ENCODE measurements at regions not wholly inside any gene's neighbourhood (a gene's known extent, or its start where the extent isn't known, plus 50 kb on each side); places are given as distances from the start of the nearest gene placed in this dataset.
"Not testable (repeated sequence)": the region's sequence is repeated elsewhere in the genome, so short reads cannot be mapped to it uniquely, and the experiment has no call there.

GRCh38 chr5:99553211-99553810 is 624.5 kb upstream of the CHD1 start:
- 42 to 50% methylated on average over 1 of the region's 1 CpG for WGBS, 2 donors (ENCODE audit: low coverage in 1 of 2)
- H3K4me3 ChIP-seq: no peak overlapping the region

DNA sequence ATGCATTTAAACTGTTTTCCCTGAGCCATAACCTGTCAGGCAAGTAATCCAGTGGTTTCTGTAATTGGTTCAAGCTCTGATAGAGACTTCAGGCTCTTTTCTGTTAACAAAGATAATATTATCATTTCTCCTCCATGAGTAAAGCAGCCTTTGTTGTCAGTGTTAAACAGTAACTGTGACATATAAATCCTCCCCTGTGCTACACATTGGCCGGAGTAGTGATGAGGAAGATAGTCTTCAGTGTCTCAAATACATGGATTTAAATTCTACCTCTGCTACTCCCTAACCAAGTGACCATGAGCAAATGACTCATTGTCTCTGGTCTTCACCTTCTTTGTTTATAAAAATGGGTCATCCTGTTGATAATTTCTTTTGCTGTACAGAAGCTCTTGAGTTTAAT is 615.5 kb upstream of the CHD1 start:
- no peaks in the 10 kb centered on the region for H3K36me3 ChIP-seq
- WGBS, 2 donors (ENCODE audit: low coverage in 1 of 2): 56 to 67% methylated on average over 1 of the region's 1 CpG
- TF ChIP-seq CTCF (IDR thresholded peaks at IDR 0.05) (no peak), POLR2AphosphoS5 (IDR thresholded peaks at IDR 0.05) (no peak), EP300 (IDR thresholded peaks at IDR 0.05) (no peak), POLR2A (IDR thresholded peaks at IDR 0.05) (no peak)
- H3K9me3 ChIP-seq: no peaks in the 10 kb centered on the region
- no peaks in the 10 kb centered on the region for H3K4me1 ChIP-seq
- H3K27ac ChIP-seq: no peak overlapping the region
- no peaks in the 10 kb centered on the region for H3K27me3 ChIP-seq
- ATAC-seq: no peak
- no peak overlapping the region for H3K4me3 ChIP-seq

More at GRCh38 chr5:99553211-99553810, 624.5 kb upstream of the CHD1 start:
- no peak overlapping the region for H3K27ac ChIP-seq
- H3K27me3 ChIP-seq: no peaks in the 10 kb centered on the region
- TF ChIP-seq POLR2A (IDR thresholded peaks at IDR 0.05) (no peak), POLR2AphosphoS5 (IDR thresholded peaks at IDR 0.05) (no peak), CTCF (IDR thresholded peaks at IDR 0.05) (no peak), EP300 (IDR thresholded peaks at IDR 0.05) (no peak)
- no peaks in the 10 kb centered on the region for H3K9me3 ChIP-seq
- H3K4me1 ChIP-seq: no peaks in the 10 kb centered on the region
- H3K36me3 ChIP-seq: no peaks in the 10 kb centered on the region
- ATAC-seq: no peak

GRCh38 chr5:99543841-99544240 is 615.0 kb upstream of the CHD1 start:
- no peak for ATAC-seq
- Histone ChIP-seq H3K27me3 (no peaks in the 10 kb centered on the region), H3K4me3 (no peak overlapping the region), H3K36me3 (no peaks in the 10 kb centered on the region), H3K27ac (no peak overlapping the region), H3K9me3 (no peaks in the 10 kb centered on the region), H3K4me1 (no peaks in the 10 kb centered on the region)
- TF ChIP-seq CTCF (IDR thresholded peaks at IDR 0.05) (no peak), EP300 (IDR thresholded peaks at IDR 0.05) (no peak), POLR2A (IDR thresholded peaks at IDR 0.05) (no peak), POLR2AphosphoS5 (IDR thresholded peaks at IDR 0.05) (no peak)
- 38 to 58% methylated on average over 4 of the region's 4 CpGs for WGBS, 2 donors (ENCODE audit: low coverage in 1 of 2)

GRCh38 chr5:99534241-99534640 is 605.4 kb upstream of the CHD1 start:
- 100% methylated on average over 1 of the region's 13 CpGs; no CpG with 5 or more reads in 1 of the 2 donors for WGBS, 2 donors (ENCODE audit: low coverage in 1 of 2)

DNA sequence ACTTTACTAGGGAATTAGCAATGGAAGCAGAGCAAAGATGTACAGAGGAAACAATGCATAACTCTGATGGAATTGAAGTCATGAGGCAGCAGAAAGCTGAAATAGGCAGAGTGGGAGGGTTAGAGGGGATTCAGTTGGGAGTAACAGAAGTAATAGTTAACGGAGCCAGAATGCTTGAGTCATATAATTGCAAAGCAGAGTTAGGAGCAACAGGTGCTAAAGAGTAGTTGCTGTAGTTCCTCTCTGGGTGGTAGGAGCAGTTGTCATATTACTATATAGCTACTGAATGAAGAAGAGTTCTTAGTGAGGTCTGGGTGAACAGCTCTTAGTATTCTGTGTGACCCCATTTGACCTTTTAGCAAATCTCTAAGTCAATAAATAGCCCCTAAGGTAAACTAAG is 592.9 kb upstream of the CHD1 start:
- H3K27ac ChIP-seq, ATAC-seq, H3K4me1 ChIP-seq, H3K4me3 ChIP-seq, H3K9me3 ChIP-seq, H3K27me3 ChIP-seq, H3K36me3 ChIP-seq: not testable (repeated sequence)
- WGBS, 2 donors (ENCODE audit: low coverage in 1 of 2): 70% methylated on average over 1 of the region's 1 CpG; no CpG with 5 or more reads in 1 of the 2 donors

More at GRCh38 chr5:99534241-99534640, 605.4 kb upstream of the CHD1 start:
- H3K36me3 ChIP-seq, H3K9me3 ChIP-seq, H3K4me1 ChIP-seq, ATAC-seq, H3K27me3 ChIP-seq, H3K27ac ChIP-seq, H3K4me3 ChIP-seq: not testable (repeated sequence)

GRCh38 chr5:99515864-99516490 is 587.2 kb upstream of the CHD1 start:
- H3K27ac ChIP-seq, H3K36me3 ChIP-seq, H3K27me3 ChIP-seq, H3K4me1 ChIP-seq, H3K4me3 ChIP-seq, H3K9me3 ChIP-seq, ATAC-seq: not testable (repeated sequence)
- 34 to 55% methylated on average over 2 to 4 of the region's 6 CpGs for WGBS, 2 donors (ENCODE audit: low coverage in 1 of 2)

- not testable (repeated sequence) for ATAC-seq, H3K36me3 ChIP-seq, H3K27ac ChIP-seq, H3K9me3 ChIP-seq, H3K4me3 ChIP-seq, H3K27me3 ChIP-seq, H3K4me1 ChIP-seq
- 71 to 90% methylated on average over 1 of the region's 1 CpG for WGBS, 2 donors (ENCODE audit: low coverage in 1 of 2)
Observed at GRCh38 chr5:99510237-99510866, 581.5 kb upstream of the CHD1 start.

DNA sequence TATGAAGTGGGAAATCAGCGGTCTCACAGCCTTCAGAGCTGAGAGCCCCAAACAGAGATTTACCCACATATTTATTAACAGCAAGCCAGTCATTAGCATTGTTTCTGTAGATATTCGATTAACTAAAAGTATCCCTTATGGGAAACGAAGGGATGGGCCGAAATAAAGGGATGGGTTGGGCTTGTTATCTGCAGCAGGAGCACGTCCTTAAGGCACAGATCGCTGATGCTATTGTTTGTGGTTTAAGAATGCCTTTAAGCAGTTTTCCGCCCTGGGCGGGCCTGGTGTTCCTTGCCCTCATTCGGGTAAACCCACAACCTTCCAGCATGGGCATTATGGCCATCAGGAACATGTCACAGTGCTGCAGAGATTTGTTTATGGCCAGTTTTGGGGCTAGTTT is 580.3 kb upstream of the CHD1 start:
- not testable (repeated sequence) for ATAC-seq, H3K36me3 ChIP-seq
- WGBS, 2 donors (ENCODE audit: low coverage in 1 of 2): 95% methylated on average over 9 of the region's 9 CpGs; no CpG with 5 or more reads in 1 of the 2 donors

GRCh38 chr5:99495456-99495855 is 566.6 kb upstream of the CHD1 start:
- H3K4me1 ChIP-seq, H3K27me3 ChIP-seq, H3K27ac ChIP-seq, H3K4me3 ChIP-seq, H3K9me3 ChIP-seq, ATAC-seq, H3K36me3 ChIP-seq: not testable (repeated sequence)
- 81 to 91% methylated on average over 4 of the region's 4 CpGs for whole genome bisulfite sequencing, 2 donors (ENCODE audit: low coverage in 1 of 2)

More for the DNA sequence above, 580.3 kb upstream of the CHD1 start:
- not testable (repeated sequence) for H3K4me1 ChIP-seq, H3K4me3 ChIP-seq, H3K27ac ChIP-seq, H3K9me3 ChIP-seq, H3K27me3 ChIP-seq

DNA sequence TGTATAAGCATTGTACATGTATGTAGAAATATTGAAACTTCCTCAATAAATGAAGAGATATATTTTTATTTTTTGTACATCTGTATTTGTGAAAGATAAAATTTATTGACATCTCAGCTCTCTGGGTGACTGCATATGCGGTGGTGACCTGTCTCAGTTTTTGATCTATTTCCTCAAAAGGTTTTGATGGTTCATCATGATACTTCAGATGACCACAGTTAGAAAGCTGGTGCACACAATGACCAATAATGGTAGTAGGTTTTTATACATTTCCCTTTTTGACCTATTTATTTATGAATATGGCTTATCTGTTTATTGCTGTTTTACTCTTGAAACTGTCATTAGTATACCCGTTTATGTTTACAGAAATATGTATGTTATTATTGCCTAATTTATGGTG is 549.6 kb upstream of the CHD1 start:
- H3K27me3 ChIP-seq, H3K9me3 ChIP-seq, ATAC-seq, H3K4me1 ChIP-seq, H3K27ac ChIP-seq, H3K36me3 ChIP-seq, H3K4me3 ChIP-seq: not testable (repeated sequence)
- WGBS, 2 donors (ENCODE audit: low coverage in 1 of 2): no CpG with 5 or more reads among the region's 2 CpGs
